ENCODE measurements at regions not wholly inside any gene's neighbourhood (a gene's known extent, or its start where the extent isn't known, plus 50 kb on each side); places are given as distances from the start of the nearest gene placed in this dataset.

DNA sequence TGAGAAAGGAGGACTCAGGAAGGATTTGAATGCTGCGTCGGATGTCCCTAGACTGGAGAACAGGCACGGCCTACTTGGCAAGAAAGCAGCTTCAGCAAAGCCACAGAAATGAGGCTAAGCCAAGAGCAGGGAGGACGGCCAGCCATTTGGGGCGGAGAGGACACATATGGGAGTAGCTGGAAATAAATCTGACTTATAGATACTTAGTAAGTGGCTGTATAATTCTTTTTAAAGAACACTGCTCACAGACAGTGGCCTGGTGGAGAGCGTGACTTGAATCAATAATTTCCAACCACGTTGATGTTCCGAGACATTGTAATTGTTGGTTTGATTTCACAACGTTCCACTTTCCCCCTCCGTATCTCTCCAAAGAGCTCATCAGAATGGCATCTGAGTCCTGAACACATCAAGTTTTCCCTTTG, 67.7 kb upstream of the JCAD start:
- Histone ChIP-seq H4K20me1 (ENCODE audit: insufficient read depth, low read length, poor library complexity, severe bottlenecking) (no peaks in the 10 kb centered on the region), H3K4me2 (ENCODE audit: low read depth, low read length, poor library complexity, severe bottlenecking) (no peak overlapping the region), H3K27me3 (ENCODE audit: insufficient read depth, low read length, poor library complexity, severe bottlenecking) (no peaks in the 10 kb centered on the region), H3K4me3 (ENCODE audit: low read length, poor library complexity, severe bottlenecking) (no peak overlapping the region), H3K79me2 (ENCODE audit: insufficient read depth, low read length) (no peaks in the 10 kb centered on the region), H3K4me1 (ENCODE audit: insufficient read depth, low read length, poor library complexity, severe bottlenecking) (peaks cover 4% of the 10 kb centered on the region), H3K36me3 (ENCODE audit: insufficient read depth, low read length) (no peaks in the 10 kb centered on the region), H2AFZ (ENCODE audit: low read length) (no peak overlapping the region), H3F3A (ENCODE audit: low read depth) (no peaks in the 10 kb centered on the region), H3K9me2 (replicated peaks; ENCODE audit: low read depth, low read length) (no peaks in the 10 kb centered on the region), H3K9me3 (ENCODE audit: insufficient read depth, low read depth, low read length) (no peaks in the 10 kb centered on the region), H3K9ac (ENCODE audit: low read depth, low read length, poor library complexity, severe bottlenecking) (no peak overlapping the region)
- TF ChIP-seq, protein P1, sequence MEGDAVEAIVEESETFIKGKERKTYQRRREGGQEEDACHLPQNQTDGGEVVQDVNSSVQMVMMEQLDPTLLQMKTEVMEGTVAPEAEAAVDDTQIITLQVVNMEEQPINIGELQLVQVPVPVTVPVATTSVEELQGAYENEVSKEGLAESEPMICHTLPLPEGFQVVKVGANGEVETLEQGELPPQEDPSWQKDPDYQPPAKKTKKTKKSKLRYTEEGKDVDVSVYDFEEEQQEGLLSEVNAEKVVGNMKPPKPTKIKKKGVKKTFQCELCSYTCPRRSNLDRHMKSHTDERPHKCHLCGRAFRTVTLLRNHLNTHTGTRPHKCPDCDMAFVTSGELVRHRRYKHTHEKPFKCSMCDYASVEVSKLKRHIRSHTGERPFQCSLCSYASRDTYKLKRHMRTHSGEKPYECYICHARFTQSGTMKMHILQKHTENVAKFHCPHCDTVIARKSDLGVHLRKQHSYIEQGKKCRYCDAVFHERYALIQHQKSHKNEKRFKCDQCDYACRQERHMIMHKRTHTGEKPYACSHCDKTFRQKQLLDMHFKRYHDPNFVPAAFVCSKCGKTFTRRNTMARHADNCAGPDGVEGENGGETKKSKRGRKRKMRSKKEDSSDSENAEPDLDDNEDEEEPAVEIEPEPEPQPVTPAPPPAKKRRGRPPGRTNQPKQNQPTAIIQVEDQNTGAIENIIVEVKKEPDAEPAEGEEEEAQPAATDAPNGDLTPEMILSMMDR (conservative IDR thresholded peaks at IDR 0.05; ENCODE audit: low read length), result no peak
- TF ChIP-seq EZH2phosphoT487 (IDR thresholded peaks at IDR 0.05; ENCODE audit: borderline replicate concordance), result no peak

DNA sequence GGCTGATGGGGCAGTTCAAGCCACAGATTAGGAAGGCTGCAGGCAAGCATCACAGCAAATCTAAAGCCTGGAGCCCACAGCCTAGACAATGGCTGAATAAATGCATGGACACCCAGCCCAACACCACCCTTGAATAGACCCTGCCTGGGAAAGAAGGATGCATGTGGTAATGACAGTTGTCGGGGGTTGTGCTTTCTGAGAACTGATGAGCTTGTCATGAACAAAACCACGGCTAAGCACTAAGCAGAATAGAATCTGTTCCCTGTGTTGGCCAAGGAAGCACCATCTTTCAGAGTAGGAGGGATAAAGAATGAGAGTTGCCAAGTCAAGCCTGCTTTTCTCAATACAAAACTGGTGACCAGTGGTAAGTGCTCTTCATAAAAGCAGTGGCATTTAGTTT, 66.1 kb upstream of the JCAD start:
- no peak overlapping the region for H2AFZ ChIP-seq (ENCODE audit: low read length)
- no peak overlapping the region for H3K4me3 ChIP-seq (ENCODE audit: low read length, poor library complexity, severe bottlenecking)
- no peaks in the 10 kb centered on the region for H3K36me3 ChIP-seq (ENCODE audit: insufficient read depth, low read length)
- H3K4me2 ChIP-seq (ENCODE audit: low read depth, low read length, poor library complexity, severe bottlenecking), result no peak overlapping the region
- no peak overlapping the region for H3K9ac ChIP-seq (ENCODE audit: low read depth, low read length, poor library complexity, severe bottlenecking)
- TF ChIP-seq EZH2phosphoT487 (IDR thresholded peaks at IDR 0.05; ENCODE audit: borderline replicate concordance), result no peak
- TF ChIP-seq, protein P1 (conservative IDR thresholded peaks at IDR 0.05; ENCODE audit: low read length), result no peak
- no peaks in the 10 kb centered on the region for H4K20me1 ChIP-seq (ENCODE audit: insufficient read depth, low read length, poor library complexity, severe bottlenecking)
- no peaks in the 10 kb centered on the region for H3F3A ChIP-seq (ENCODE audit: low read depth)
- H3K9me3 ChIP-seq (ENCODE audit: insufficient read depth, low read depth, low read length), result no peaks in the 10 kb centered on the region
- no peaks in the 10 kb centered on the region for H3K79me2 ChIP-seq (ENCODE audit: insufficient read depth, low read length)
- peaks cover 4% of the 10 kb centered on the region for H3K4me1 ChIP-seq (ENCODE audit: insufficient read depth, low read length, poor library complexity, severe bottlenecking)
- H3K9me2 ChIP-seq (replicated peaks; ENCODE audit: low read depth, low read length), result no peaks in the 10 kb centered on the region
- no peaks in the 10 kb centered on the region for H3K27me3 ChIP-seq (ENCODE audit: insufficient read depth, low read length, poor library complexity, severe bottlenecking)

DNA sequence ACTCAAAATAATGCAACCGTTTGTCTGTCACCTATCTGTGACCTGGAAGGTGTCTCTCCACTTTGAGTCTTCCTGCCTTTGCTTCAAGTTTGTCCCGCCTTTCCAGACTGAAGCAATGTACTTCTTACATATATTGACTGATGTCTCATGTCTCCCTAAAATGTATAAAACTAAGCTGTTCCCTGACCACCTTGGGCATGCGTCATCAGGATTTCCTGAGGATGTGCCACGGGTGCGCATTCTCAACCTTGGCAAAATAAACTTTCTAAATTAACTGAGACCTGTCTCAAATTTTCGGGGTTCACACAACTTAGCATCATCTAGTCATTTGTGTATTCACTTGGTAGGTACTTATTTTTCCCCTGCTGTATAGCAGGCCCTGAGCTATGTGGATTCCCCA, 65.3 kb upstream of the JCAD start:
- Histone ChIP-seq H3K27me3 (ENCODE audit: insufficient read depth, low read length, poor library complexity, severe bottlenecking) (no peaks in the 10 kb centered on the region), H3K4me3 (ENCODE audit: low read length, poor library complexity, severe bottlenecking) (no peak overlapping the region), H3K9me3 (ENCODE audit: insufficient read depth, low read depth, low read length) (no peaks in the 10 kb centered on the region)

More for the DNA sequence above, 65.3 kb upstream of the JCAD start:
- Histone ChIP-seq H3K9ac (ENCODE audit: low read depth, low read length, poor library complexity, severe bottlenecking) (no peak overlapping the region), H2AFZ (ENCODE audit: low read length) (no peak overlapping the region), H3K4me1 (ENCODE audit: insufficient read depth, low read length, poor library complexity, severe bottlenecking) (peaks cover 4% of the 10 kb centered on the region), H4K20me1 (ENCODE audit: insufficient read depth, low read length, poor library complexity, severe bottlenecking) (no peaks in the 10 kb centered on the region), H3K79me2 (ENCODE audit: insufficient read depth, low read length) (no peaks in the 10 kb centered on the region), H3K4me2 (ENCODE audit: low read depth, low read length, poor library complexity, severe bottlenecking) (no peak overlapping the region), H3F3A (ENCODE audit: low read depth) (no peaks in the 10 kb centered on the region), H3K9me2 (replicated peaks; ENCODE audit: low read depth, low read length) (no peaks in the 10 kb centered on the region), H3K36me3 (ENCODE audit: insufficient read depth, low read length) (no peaks in the 10 kb centered on the region)
- TF ChIP-seq EZH2phosphoT487 (IDR thresholded peaks at IDR 0.05; ENCODE audit: borderline replicate concordance), result no peak
- TF ChIP-seq, protein P1 (conservative IDR thresholded peaks at IDR 0.05; ENCODE audit: low read length), result no peak

All from Loucy (cell line).